Astrocyte of the spinal cord (primary cell): ENCODE measurements at regions not wholly inside any gene's neighbourhood (a gene's known extent, or its start where the extent isn't known, plus 50 kb on each side); places are given as distances from the start of the nearest gene placed in this dataset.

ENCODE experiments used
- DNase-seq: peaks from one replicate; pipeline ENCODE4 v3.0.0; 2011; ENCODE audit warnings: low read depth, low spot score
- H3K4me3 ChIP-seq: 2 replicates; pipeline ENCODE4 v1.5.1; 2011; ENCODE audit warnings: low read depth, mild to moderate bottlenecking, low read length, moderate library complexity
- CTCF ChIP-seq: IDR thresholded peaks from 2 replicates; pipeline ENCODE4 v1.5.1; 2012; ENCODE audit warnings: low read depth, mild to moderate bottlenecking, low read length, inconsistent platforms
- in situ Hi-C: cut with HindIII; loops from 2 replicates; pipeline ENCODE4 v1.10.0; 2017; ENCODE audit warnings: low sequenced_read_pairs

DNA sequence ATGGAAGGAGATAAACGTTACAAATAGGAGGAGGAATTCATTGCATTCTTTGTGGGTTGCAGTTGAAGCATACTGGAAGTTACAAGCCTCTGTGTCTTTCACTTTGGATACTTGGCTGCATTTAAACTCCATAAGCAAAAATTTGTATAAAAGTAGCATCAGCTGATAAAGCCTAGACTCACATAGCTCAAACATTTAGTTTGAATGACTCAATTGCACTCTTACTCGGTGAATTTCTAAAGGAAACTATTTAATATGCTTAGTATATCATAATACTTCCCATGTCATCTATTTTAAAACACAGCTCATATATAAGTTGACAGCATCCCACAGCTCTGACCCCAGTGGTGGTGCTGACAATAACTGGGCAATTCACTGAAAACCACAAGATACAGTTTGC, 596.6 kb upstream of the ZNF608 start:
- peak; percentile 62 for DNase-seq
- in situ Hi-C loops: no loop called here
- no peak for TF ChIP-seq CTCF
- no peak overlapping the region for H3K4me3 ChIP-seq

DNA sequence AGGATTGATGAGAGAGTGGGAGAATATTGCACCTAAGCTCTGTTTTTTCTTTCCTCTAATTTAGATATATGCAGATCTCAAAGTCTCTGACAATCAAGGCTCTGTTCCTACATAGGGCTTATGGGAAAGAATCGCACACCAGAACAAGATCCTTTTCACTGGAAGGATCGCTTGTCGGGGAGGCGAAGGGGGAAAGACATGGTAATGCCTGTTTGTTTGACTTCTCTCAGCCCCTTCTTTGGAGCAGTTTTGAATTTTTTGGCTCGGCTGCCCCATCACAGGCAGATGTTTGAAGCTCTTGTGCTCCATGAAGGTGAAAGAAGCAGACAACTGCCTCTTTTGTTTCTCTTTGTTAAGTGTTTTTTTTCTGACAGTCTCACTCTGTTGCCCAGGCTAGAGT, 599.9 kb upstream of the ZNF608 start:
- DNase-seq: no peak
- no peak for TF ChIP-seq CTCF
- no peak overlapping the region for H3K4me3 ChIP-seq
- in situ Hi-C loops: no loop called here

DNA sequence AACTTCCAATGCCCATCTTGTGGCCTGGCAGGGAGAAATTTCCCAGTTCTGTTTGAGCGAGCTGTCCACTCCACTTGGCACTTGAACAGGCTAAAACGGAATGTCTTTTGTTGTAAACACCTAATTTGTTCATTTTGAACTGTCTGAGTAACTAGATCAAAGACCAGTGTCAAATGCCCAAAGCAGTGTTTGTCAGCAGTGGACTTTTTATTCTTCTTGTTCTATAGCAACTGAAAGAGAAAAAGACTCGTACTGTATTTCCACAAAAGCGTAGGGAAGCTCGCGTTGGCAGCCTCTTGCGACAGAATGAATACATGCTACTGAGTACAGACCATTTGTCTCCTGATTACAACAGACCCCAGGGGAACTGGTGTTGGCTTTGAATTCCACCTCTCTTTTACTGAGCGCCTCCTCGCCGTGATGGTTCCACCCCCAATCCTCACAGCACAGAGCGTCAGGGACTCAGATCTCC, 601.8 kb upstream of the ZNF608 start:
- in situ Hi-C loops: no loop called here

DNA sequence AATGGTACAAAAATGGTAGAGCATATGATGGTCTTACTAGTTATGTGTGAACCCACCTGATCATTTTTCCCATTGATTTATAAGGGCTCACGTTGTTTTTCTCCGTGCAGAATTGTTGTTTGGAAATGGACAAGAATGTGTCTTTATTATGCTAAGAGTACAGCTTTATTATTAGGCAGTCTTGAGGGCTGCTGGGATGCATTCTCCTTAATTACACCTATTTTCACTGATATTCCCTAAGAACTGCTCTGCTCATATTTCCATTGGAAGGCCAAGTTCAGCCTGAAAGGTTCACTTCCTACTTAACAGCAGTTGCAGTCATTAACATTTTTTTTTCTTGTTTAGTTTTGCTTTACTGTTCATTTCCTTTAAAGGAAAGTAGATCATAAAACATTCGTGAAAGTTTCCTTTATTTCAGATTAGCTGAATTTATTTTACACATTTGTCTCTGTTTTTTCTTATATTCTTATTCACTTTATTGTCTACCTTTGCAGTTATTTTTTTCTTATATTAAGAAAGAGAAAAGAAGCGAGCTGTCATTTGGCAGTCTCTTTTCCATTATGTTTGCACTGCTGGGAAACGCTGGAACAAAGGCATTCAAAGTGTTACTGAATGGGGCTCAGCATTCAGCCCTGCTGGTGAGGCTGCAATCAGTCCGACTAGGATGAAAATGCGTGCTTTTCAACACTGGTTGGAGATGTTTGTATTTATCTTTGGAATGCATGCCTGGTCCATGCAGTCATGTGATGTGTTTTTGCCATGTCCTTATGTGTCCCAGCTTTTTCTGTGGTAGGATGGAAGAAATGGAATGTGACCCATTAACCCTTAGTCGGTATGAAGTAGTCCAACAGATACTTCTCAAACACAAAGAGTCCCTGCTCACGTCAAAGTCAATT, 602.7 kb upstream of the ZNF608 start:
- in situ Hi-C loops: no loop called here
- H3K4me3 ChIP-seq: no peak overlapping the region
- TF ChIP-seq CTCF: no peak
- DNase-seq: peak; percentile 41

More for the DNA sequence above, 601.8 kb upstream of the ZNF608 start:
- H3K4me3 ChIP-seq: no peak overlapping the region
- no peak for TF ChIP-seq CTCF
- peak; percentile 21 for DNase-seq

- no peak overlapping the region for H3K4me3 ChIP-seq
- in situ Hi-C loops: no loop called here
- TF ChIP-seq CTCF: no peak
- no peak for DNase-seq
Observed at GRCh38 chr5:125357660-125358059, 611.2 kb upstream of the ZNF608 start.

DNA sequence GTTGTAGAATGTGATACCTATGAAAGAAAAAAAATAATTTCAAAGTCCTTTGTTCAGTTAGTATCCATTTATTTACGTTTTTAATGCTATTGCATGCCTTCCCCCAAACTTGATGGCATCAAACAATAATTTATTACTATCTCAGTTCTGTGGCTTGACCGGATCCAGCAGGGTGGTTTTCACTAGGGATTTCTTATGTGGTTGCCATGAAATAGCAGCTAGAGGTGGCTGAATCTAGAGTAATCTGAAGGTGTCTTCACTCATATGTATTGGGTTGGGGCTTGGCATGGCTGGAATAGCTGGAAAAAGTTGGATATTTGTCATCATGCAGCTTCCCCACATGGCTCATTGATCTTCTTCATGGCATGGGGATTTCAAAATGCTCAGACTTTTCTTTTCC, 619.3 kb upstream of the ZNF608 start:
- TF ChIP-seq CTCF: no peak
- DNase-seq: no peak
- in situ Hi-C loops: no loop called here
- no peak overlapping the region for H3K4me3 ChIP-seq
